ENCODE measurements at regions not wholly inside any gene's neighbourhood (a gene's known extent, or its start where the extent isn't known, plus 50 kb on each side); places are given as distances from the start of the nearest gene placed in this dataset.

DNA sequence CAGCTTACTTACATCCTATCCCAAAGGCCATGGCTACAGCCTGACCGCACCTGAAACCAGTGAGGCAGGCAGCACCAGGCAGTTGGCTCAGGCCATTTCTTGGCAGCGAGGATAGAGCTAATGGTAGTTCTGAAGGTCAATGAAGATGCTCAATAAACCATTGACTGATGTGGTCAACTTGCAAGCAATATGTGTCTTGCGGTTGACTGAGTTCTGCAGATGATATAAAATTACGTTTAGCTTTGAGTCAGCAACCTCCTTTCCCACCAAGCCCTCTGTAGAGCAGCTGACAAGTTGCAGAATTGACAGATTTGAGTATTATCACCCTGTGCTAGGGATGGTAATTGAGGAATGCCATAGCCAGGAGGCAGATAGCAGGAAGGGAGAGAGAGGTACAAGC is 189.0 kb upstream of the PUM3 start:
- Histone ChIP-seq H4K91ac (ENCODE audit: low read depth, low read length) (no peak overlapping the region), H3K23ac (ENCODE audit: low read length) (no peak overlapping the region), H3K18ac (ENCODE audit: low read length) (no peak overlapping the region), H4K12ac (ENCODE audit: low read depth, low read length) (no peak overlapping the region), H3K9me3 (ENCODE audit: insufficient read depth, low read depth, low read length) (no peaks in the 10 kb centered on the region), H3K79me2 (ENCODE audit: control insufficient read depth, insufficient read depth, low read length, poor library complexity) (no peaks in the 10 kb centered on the region), H3K79me1 (ENCODE audit: low read length) (no peaks in the 10 kb centered on the region), H3K27me3 (ENCODE audit: insufficient read depth, low read length) (no peaks in the 10 kb centered on the region), H3K27ac (ENCODE audit: low read depth, low read length) (no peak overlapping the region), H3K4me2 (ENCODE audit: low read length) (no peak overlapping the region), H3K4ac (ENCODE audit: low read depth, low read length) (no peak overlapping the region), H3K4me1 (ENCODE audit: control insufficient read depth in 1 of 2, insufficient read depth in 2 of 2, low read length in 2 of 2) (no peaks in the 10 kb centered on the region), H2AK5ac (ENCODE audit: low read length) (no peak overlapping the region), H4K8ac (ENCODE audit: low read depth, low read length) (no peak overlapping the region), H2BK5ac (ENCODE audit: low read depth, low read length, poor library complexity) (no peak overlapping the region), H2AFZ (ENCODE audit: insufficient read depth, low read length, poor library complexity) (no peak overlapping the region), H3K9ac (ENCODE audit: low read length) (no peak overlapping the region), H2BK12ac (ENCODE audit: low read length) (no peak overlapping the region), H3K14ac (ENCODE audit: low read length) (no peak overlapping the region), H3K4me3 (ENCODE audit: low read depth, low read length) (no peak overlapping the region), H3K36me3 (ENCODE audit: control insufficient read depth in 1 of 2, insufficient read depth in 2 of 2, low read length in 2 of 2) (no peaks in the 10 kb centered on the region), H2BK120ac (ENCODE audit: insufficient read depth, low read length, poor library complexity) (no peak overlapping the region)
- no peak for DNase-seq
- WGBS (ENCODE audit: extremely low coverage, insufficient coverage, insufficient read length) = no CpG with 5 or more reads among the region's 4 CpGs

DNA sequence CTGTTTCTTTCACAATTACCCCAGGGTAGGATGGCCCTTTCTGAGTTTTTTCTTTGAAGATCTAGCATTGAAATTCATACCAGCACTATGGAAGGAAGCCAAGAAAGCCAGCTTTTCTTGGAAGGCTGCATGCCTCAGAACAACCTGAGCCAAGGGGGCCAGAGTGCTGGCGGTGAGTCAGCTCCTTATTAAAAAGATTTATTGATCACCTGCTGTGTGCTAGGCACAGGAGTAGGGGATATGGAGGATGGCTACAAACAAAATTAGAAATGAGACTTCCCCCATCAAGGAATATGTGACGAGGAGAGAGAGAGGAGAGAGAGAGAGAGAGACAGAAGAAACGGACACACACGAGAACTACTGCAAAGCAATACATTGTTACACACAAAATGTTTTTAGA is 184.6 kb upstream of the PUM3 start:
- no peak overlapping the region for H2AK5ac ChIP-seq (ENCODE audit: low read length)
- H2BK12ac ChIP-seq (ENCODE audit: low read length) = no peak overlapping the region
- H3K9ac ChIP-seq (ENCODE audit: low read length) = no peak overlapping the region
- no CpG with 5 or more reads among the region's 4 CpGs for whole genome bisulfite sequencing (ENCODE audit: extremely low coverage, insufficient coverage, insufficient read length)
- no peak overlapping the region for H3K23ac ChIP-seq (ENCODE audit: low read length)
- no peak overlapping the region for H2AFZ ChIP-seq (ENCODE audit: insufficient read depth, low read length, poor library complexity)
- H4K91ac ChIP-seq (ENCODE audit: low read depth, low read length) = no peak overlapping the region
- DNase-seq = no peak
- no peaks in the 10 kb centered on the region for H3K9me3 ChIP-seq (ENCODE audit: insufficient read depth, low read depth, low read length)
- no peak overlapping the region for H4K8ac ChIP-seq (ENCODE audit: low read depth, low read length)
- H3K4me3 ChIP-seq (ENCODE audit: low read depth, low read length) = no peak overlapping the region
- no peaks in the 10 kb centered on the region for H3K36me3 ChIP-seq (ENCODE audit: control insufficient read depth in 1 of 2, insufficient read depth in 2 of 2, low read length in 2 of 2)
- no peak overlapping the region for H3K4me2 ChIP-seq (ENCODE audit: low read length)
- H3K79me2 ChIP-seq (ENCODE audit: control insufficient read depth, insufficient read depth, low read length, poor library complexity) = no peaks in the 10 kb centered on the region
- H3K4ac ChIP-seq (ENCODE audit: low read depth, low read length) = no peak overlapping the region
- no peak overlapping the region for H2BK120ac ChIP-seq (ENCODE audit: insufficient read depth, low read length, poor library complexity)
- H4K12ac ChIP-seq (ENCODE audit: low read depth, low read length) = no peak overlapping the region
- no peak overlapping the region for H3K14ac ChIP-seq (ENCODE audit: low read length)
- no peaks in the 10 kb centered on the region for H3K27me3 ChIP-seq (ENCODE audit: insufficient read depth, low read length)
- no peaks in the 10 kb centered on the region for H3K79me1 ChIP-seq (ENCODE audit: low read length)
- no peaks in the 10 kb centered on the region for H3K4me1 ChIP-seq (ENCODE audit: control insufficient read depth in 1 of 2, insufficient read depth in 2 of 2, low read length in 2 of 2)
- no peak overlapping the region for H3K27ac ChIP-seq (ENCODE audit: low read depth, low read length)
- H2BK5ac ChIP-seq (ENCODE audit: low read depth, low read length, poor library complexity) = no peak overlapping the region
- no peak overlapping the region for H3K18ac ChIP-seq (ENCODE audit: low read length)

DNA sequence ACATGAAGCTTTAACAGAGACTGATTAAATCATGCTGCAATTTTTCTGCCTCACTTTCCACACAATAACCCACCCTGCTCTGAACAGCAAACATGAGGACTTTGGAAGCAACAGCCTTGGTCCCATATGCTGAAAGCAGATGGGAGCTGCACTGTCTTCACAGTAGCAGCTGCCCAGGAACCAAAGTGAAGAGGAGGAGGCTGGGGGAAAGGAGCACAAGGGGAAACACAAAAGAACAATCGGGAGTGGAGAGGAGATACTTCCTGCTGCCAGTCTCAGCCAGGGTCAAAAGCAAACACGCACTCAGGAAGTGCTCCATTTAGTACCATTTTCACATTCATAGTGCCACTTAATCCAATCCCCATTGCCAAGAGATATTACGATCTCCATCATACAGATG is 183.3 kb upstream of the PUM3 start:
- H3K14ac ChIP-seq (ENCODE audit: low read length) = no peak overlapping the region
- no peak overlapping the region for H3K4me2 ChIP-seq (ENCODE audit: low read length)
- H3K27me3 ChIP-seq (ENCODE audit: insufficient read depth, low read length) = no peaks in the 10 kb centered on the region
- H3K36me3 ChIP-seq (ENCODE audit: control insufficient read depth in 1 of 2, insufficient read depth in 2 of 2, low read length in 2 of 2) = no peaks in the 10 kb centered on the region
- no peak overlapping the region for H3K18ac ChIP-seq (ENCODE audit: low read length)
- no peak overlapping the region for H3K4me3 ChIP-seq (ENCODE audit: low read depth, low read length)
- H2AFZ ChIP-seq (ENCODE audit: insufficient read depth, low read length, poor library complexity) = no peak overlapping the region
- H4K12ac ChIP-seq (ENCODE audit: low read depth, low read length) = no peak overlapping the region
- H3K27ac ChIP-seq (ENCODE audit: low read depth, low read length) = no peak overlapping the region
- no CpG with 5 or more reads among the region's 3 CpGs for WGBS (ENCODE audit: extremely low coverage, insufficient coverage, insufficient read length)
- H2BK120ac ChIP-seq (ENCODE audit: insufficient read depth, low read length, poor library complexity) = no peak overlapping the region
- no peak overlapping the region for H3K4ac ChIP-seq (ENCODE audit: low read depth, low read length)
- DNase-seq = no peak
- H3K4me1 ChIP-seq (ENCODE audit: control insufficient read depth in 1 of 2, insufficient read depth in 2 of 2, low read length in 2 of 2) = no peaks in the 10 kb centered on the region
- no peak overlapping the region for H2BK12ac ChIP-seq (ENCODE audit: low read length)
- no peaks in the 10 kb centered on the region for H3K79me2 ChIP-seq (ENCODE audit: control insufficient read depth, insufficient read depth, low read length, poor library complexity)
- H3K79me1 ChIP-seq (ENCODE audit: low read length) = no peaks in the 10 kb centered on the region
- H3K9me3 ChIP-seq (ENCODE audit: insufficient read depth, low read depth, low read length) = no peaks in the 10 kb centered on the region
- H2BK5ac ChIP-seq (ENCODE audit: low read depth, low read length, poor library complexity) = no peak overlapping the region
- no peak overlapping the region for H2AK5ac ChIP-seq (ENCODE audit: low read length)
- no peak overlapping the region for H4K91ac ChIP-seq (ENCODE audit: low read depth, low read length)
- no peak overlapping the region for H4K8ac ChIP-seq (ENCODE audit: low read depth, low read length)
- no peak overlapping the region for H3K9ac ChIP-seq (ENCODE audit: low read length)
- no peak overlapping the region for H3K23ac ChIP-seq (ENCODE audit: low read length)

DNA sequence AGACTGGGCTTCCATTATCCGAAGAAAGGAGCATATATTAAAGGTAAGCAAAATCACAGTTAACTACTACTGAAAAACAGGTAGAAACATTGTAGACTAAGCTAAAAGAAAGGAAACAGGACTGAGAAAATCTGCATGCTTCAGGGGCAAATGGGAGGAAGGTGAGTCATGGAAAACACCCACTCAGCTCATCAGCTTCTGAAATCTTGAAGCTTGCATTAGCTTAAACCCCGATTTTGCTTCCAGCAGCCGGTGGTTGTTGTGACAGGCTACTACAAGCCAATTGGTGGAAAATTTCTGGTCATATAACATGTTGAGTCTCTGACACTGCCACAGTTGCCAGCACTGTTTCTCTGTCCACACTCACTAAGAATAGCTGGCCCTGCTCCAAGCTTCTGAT is 179.6 kb upstream of the PUM3 start:
- Histone ChIP-seq H4K91ac (ENCODE audit: low read depth, low read length) (no peak overlapping the region), H4K12ac (ENCODE audit: low read depth, low read length) (no peak overlapping the region), H3K4me1 (ENCODE audit: control insufficient read depth in 1 of 2, insufficient read depth in 2 of 2, low read length in 2 of 2) (no peaks in the 10 kb centered on the region), H3K4me2 (ENCODE audit: low read length) (no peak overlapping the region), H3K79me1 (ENCODE audit: low read length) (no peaks in the 10 kb centered on the region), H3K9me3 (ENCODE audit: insufficient read depth, low read depth, low read length) (no peaks in the 10 kb centered on the region), H3K14ac (ENCODE audit: low read length) (no peak overlapping the region), H2BK120ac (ENCODE audit: insufficient read depth, low read length, poor library complexity) (no peak overlapping the region), H2AFZ (ENCODE audit: insufficient read depth, low read length, poor library complexity) (no peak overlapping the region), H2BK5ac (ENCODE audit: low read depth, low read length, poor library complexity) (no peak overlapping the region), H3K27ac (ENCODE audit: low read depth, low read length) (no peak overlapping the region), H3K27me3 (ENCODE audit: insufficient read depth, low read length) (no peaks in the 10 kb centered on the region), H3K18ac (ENCODE audit: low read length) (no peak overlapping the region), H2AK5ac (ENCODE audit: low read length) (no peak overlapping the region), H4K8ac (ENCODE audit: low read depth, low read length) (no peak overlapping the region), H3K4ac (ENCODE audit: low read depth, low read length) (no peak overlapping the region), H3K79me2 (ENCODE audit: control insufficient read depth, insufficient read depth, low read length, poor library complexity) (no peaks in the 10 kb centered on the region), H3K23ac (ENCODE audit: low read length) (no peak overlapping the region), H2BK12ac (ENCODE audit: low read length) (no peak overlapping the region), H3K4me3 (ENCODE audit: low read depth, low read length) (no peak overlapping the region), H3K9ac (ENCODE audit: low read length) (no peak overlapping the region), H3K36me3 (ENCODE audit: control insufficient read depth in 1 of 2, insufficient read depth in 2 of 2, low read length in 2 of 2) (no peaks in the 10 kb centered on the region)
- no peak for DNase-seq
- WGBS (ENCODE audit: extremely low coverage, insufficient coverage, insufficient read length) = no CpG with 5 or more reads among the region's 3 CpGs

Measured in trophoblast cell (in vitro differentiated cells and primary cell).